Mesenchymal stem cell (in vitro differentiated cells and primary cell): ENCODE measurements at regions not wholly inside any gene's neighbourhood (a gene's known extent, or its start where the extent isn't known, plus 50 kb on each side); places are given as distances from the start of the nearest gene placed in this dataset.

ENCODE experiments used
- DNase-seq: peaks from one replicate; pipeline ENCODE4 v3.0.0-alpha.2; 2013
- H2AFZ ChIP-seq: one replicate; pipeline ENCODE4 v1.6.1; 2013; ENCODE audit warnings: low read depth, mild to moderate bottlenecking, control low read depth, inconsistent platforms, low read length, moderate library complexity
- H2AK5ac ChIP-seq: 2 replicates; pipeline ENCODE4 v1.6.1; 2013; ENCODE audit warnings: low read length, moderate library complexity, mild to moderate bottlenecking, inconsistent platforms; ENCODE audit not compliant: severe bottlenecking
- H2BK120ac ChIP-seq: one replicate; pipeline ENCODE4 v1.6.1; 2013; ENCODE audit warnings: low read depth, mild to moderate bottlenecking, inconsistent platforms, low read length, moderate library complexity
- H2BK12ac ChIP-seq, 2 experiments: one replicate each; pipeline ENCODE4 v1.6.1; 2013; ENCODE audit warnings: inconsistent platforms in 2 of 2, low read length in 2 of 2, mild to moderate bottlenecking in 2 of 2, moderate library complexity in 2 of 2, control low read depth in 1 of 2
- H2BK15ac ChIP-seq: one replicate; pipeline ENCODE4 v1.6.1; 2013; ENCODE audit warnings: mild to moderate bottlenecking, low read depth, inconsistent platforms; ENCODE audit not compliant: poor library complexity, severe bottlenecking
- H2BK5ac ChIP-seq: 2 replicates; pipeline ENCODE4 v1.6.1; 2013; ENCODE audit warnings: low read depth, mild to moderate bottlenecking, low read length, control low read depth, inconsistent platforms; ENCODE audit not compliant: poor library complexity, severe bottlenecking
- H3K14ac ChIP-seq, 2 experiments: one replicate each; pipeline ENCODE4 v1.6.1; 2013; ENCODE audit warnings: inconsistent platforms in 2 of 2, low read length in 2 of 2, control low read depth in 1 of 2, mild to moderate bottlenecking in 1 of 2, moderate library complexity in 1 of 2
- H3K18ac ChIP-seq, 2 experiments: one replicate each; pipeline ENCODE4 v1.6.1; 2013; ENCODE audit warnings: inconsistent platforms in 2 of 2, low read length in 2 of 2, control low read depth in 1 of 2, low read depth in 1 of 2, mild to moderate bottlenecking in 1 of 2
- H3K23ac ChIP-seq, 2 experiments: one replicate each; pipeline ENCODE4 v1.6.1; 2013; ENCODE audit warnings: inconsistent platforms in 2 of 2, low read length in 2 of 2, mild to moderate bottlenecking in 2 of 2, moderate library complexity in 2 of 2, control low read depth in 1 of 2
- H3K27ac ChIP-seq: 2 replicates; pipeline ENCODE4 v1.5.1; 2013; ENCODE audit warnings: mild to moderate bottlenecking, moderate library complexity, low read length, control low read depth, inconsistent platforms; ENCODE audit not compliant: poor library complexity, severe bottlenecking
- H3K27me3 ChIP-seq, 2 experiments: 2 replicates each; pipeline versions ENCODE4 v1.6.1 to v1.7.0; 2013; ENCODE audit warnings: low read length in 2 of 2, mild to moderate bottlenecking in 2 of 2, moderate library complexity in 2 of 2, control low read depth in 1 of 2, inconsistent platforms in 1 of 2; ENCODE audit not compliant: control insufficient read depth in 1 of 2, insufficient read depth in 1 of 2
- H3K36me3 ChIP-seq, 2 experiments: 2 replicates each; pipeline versions ENCODE4 v1.6.1 to v1.7.0; 2013; ENCODE audit warnings: low read length in 2 of 2, control low read depth in 1 of 2, inconsistent platforms in 1 of 2, low read depth in 1 of 2, mild to moderate bottlenecking in 1 of 2; ENCODE audit not compliant: insufficient read depth in 2 of 2, control insufficient read depth in 1 of 2
- H3K4ac ChIP-seq, 2 experiments: one replicate each; pipeline ENCODE4 v1.6.1; 2013; ENCODE audit warnings: inconsistent platforms in 2 of 2, low read length in 2 of 2, mild to moderate bottlenecking in 2 of 2, moderate library complexity in 2 of 2, control low read depth in 1 of 2, low read depth in 1 of 2
- H3K4me1 ChIP-seq: 2 replicates; pipeline ENCODE4 v1.6.1; 2013; ENCODE audit warnings: low read depth, low read length, control low read depth; ENCODE audit not compliant: control insufficient read depth, insufficient read depth
- H3K4me2 ChIP-seq: 2 replicates; pipeline ENCODE4 v1.6.1; 2013; ENCODE audit warnings: low read length, mild to moderate bottlenecking, inconsistent platforms; ENCODE audit not compliant: poor library complexity, severe bottlenecking
- H3K4me3 ChIP-seq, 2 experiments: 2 replicates each; pipeline versions ENCODE4 v1.5.1 to v1.7.0; 2013; ENCODE audit warnings: low read length in 2 of 2, mild to moderate bottlenecking in 2 of 2, control low read depth in 1 of 2, low read depth in 1 of 2; ENCODE audit not compliant: insufficient read depth in 1 of 2
- H3K79me1 ChIP-seq: replicated peaks from 2 replicates; pipeline ENCODE4 v1.6.1; 2013; ENCODE audit warnings: mild to moderate bottlenecking, control low read depth, low read length, inconsistent platforms; ENCODE audit not compliant: poor library complexity, severe bottlenecking
- H3K9ac ChIP-seq: 2 replicates; pipeline ENCODE4 v1.7.0; 2013; ENCODE audit warnings: mild to moderate bottlenecking, low read length, moderate library complexity
- H3K9me3 ChIP-seq: 2 replicates; pipeline ENCODE4 v1.7.0; 2013; ENCODE audit warnings: mild to moderate bottlenecking, low read length; ENCODE audit not compliant: control insufficient read depth
- H4K8ac ChIP-seq: one replicate; pipeline ENCODE4 v1.6.1; 2013; ENCODE audit warnings: inconsistent platforms, mild to moderate bottlenecking, low read length, moderate library complexity
- H4K91ac ChIP-seq: one replicate; pipeline ENCODE4 v1.6.1; 2013; ENCODE audit warnings: mild to moderate bottlenecking, low read length, inconsistent platforms
- WGBS: methylation state at CpG from one replicate; pipeline ENCODE4 v1.1.7; 2013; ENCODE audit warnings: mixed read lengths; 5-methylcytosine and 5-hydroxymethylcytosine counted together

- no peak overlapping the region for H3K4ac ChIP-seq
- no peak overlapping the region for H3K23ac ChIP-seq
- no peaks in the 10 kb centered on the region for H3K79me1 ChIP-seq
- no peak overlapping the region for H2BK5ac ChIP-seq
- no peak overlapping the region for H2BK15ac ChIP-seq
- no peak overlapping the region for H3K18ac ChIP-seq
- no peak overlapping the region for H2AK5ac ChIP-seq
- H3K4me2 ChIP-seq, result no peak overlapping the region
- no peak overlapping the region for H2BK120ac ChIP-seq
- H2BK12ac ChIP-seq, result no peak overlapping the region
- DNase-seq, result peak; percentile 76
- peak overlapping the region; percentile 53 for H3K9ac ChIP-seq
- no peak overlapping the region for H2AFZ ChIP-seq
- no peaks in the 10 kb centered on the region for H3K27me3 ChIP-seq
- H3K4me3 ChIP-seq, result no peak overlapping the region
- H4K91ac ChIP-seq, result no peak overlapping the region
- H4K8ac ChIP-seq, result no peak overlapping the region
- no peaks in the 10 kb centered on the region for H3K4me1 ChIP-seq
- no peak overlapping the region for H3K14ac ChIP-seq
- WGBS, result 0% methylated on average over 1 of the region's 2 CpGs
- no peaks in the 10 kb centered on the region for H3K9me3 ChIP-seq
- peaks cover 0 to 3% of the 10 kb centered on the region in 2 experiments for H3K36me3 ChIP-seq
- no peak overlapping the region for H3K27ac ChIP-seq
These were observed 512.7 kb upstream of the PAPPA start for GRCh38 chr9:115640887-115641286.

GRCh38 chr9:115642285-115642684 lies 511.3 kb upstream of the PAPPA start:
- Histone ChIP-seq H3K79me1 (no peaks in the 10 kb centered on the region), H3K18ac (no peak overlapping the region), H3K4me3 (no peak overlapping the region), H3K9ac (no peak overlapping the region), H2BK5ac (no peak overlapping the region), H3K36me3 (peaks cover 0 to 3% of the 10 kb centered on the region in 2 experiments), H2BK15ac (no peak overlapping the region), H3K23ac (no peak overlapping the region), H2AFZ (no peak overlapping the region), H3K27me3 (no peaks in the 10 kb centered on the region), H2AK5ac (no peak overlapping the region), H3K27ac (no peak overlapping the region), H4K91ac (no peak overlapping the region), H3K14ac (no peak overlapping the region), H2BK120ac (no peak overlapping the region), H4K8ac (no peak overlapping the region), H3K4me1 (no peaks in the 10 kb centered on the region), H3K4me2 (no peak overlapping the region), H3K4ac (no peak overlapping the region), H2BK12ac (no peak overlapping the region), H3K9me3 (no peaks in the 10 kb centered on the region)
- no CpG with 5 or more reads among the region's 1 CpG for WGBS
- DNase-seq, result peak; percentile 50

- Histone ChIP-seq H3K23ac (no peak overlapping the region), H2BK120ac (no peak overlapping the region), H3K79me1 (no peaks in the 10 kb centered on the region), H3K18ac (no peak overlapping the region), H2BK15ac (no peak overlapping the region), H3K27me3 (no peaks in the 10 kb centered on the region), H3K14ac (no peak overlapping the region), H2AFZ (no peak overlapping the region), H3K4ac (no peak overlapping the region), H4K91ac (no peak overlapping the region), H3K4me3 (no peak overlapping the region), H3K9me3 (no peaks in the 10 kb centered on the region), H3K4me2 (no peak overlapping the region), H2AK5ac (no peak overlapping the region), H3K4me1 (no peaks in the 10 kb centered on the region), H4K8ac (no peak overlapping the region), H3K27ac (no peak overlapping the region), H2BK5ac (no peak overlapping the region), H2BK12ac (no peak overlapping the region), H3K36me3 (peaks cover 0 to 3% of the 10 kb centered on the region in 2 experiments), H3K9ac (no peak overlapping the region)
- no peak for DNase-seq
- 84% methylated on average over 4 of the region's 4 CpGs for WGBS
These were observed 509.5 kb upstream of the PAPPA start for GRCh38 chr9:115643948-115644727.

GRCh38 chr9:115649991-115650472 lies 503.6 kb upstream of the PAPPA start:
- no peak overlapping the region for H2BK5ac ChIP-seq
- H2AK5ac ChIP-seq, result no peak overlapping the region
- H4K8ac ChIP-seq, result no peak overlapping the region
- no peak overlapping the region for H2BK15ac ChIP-seq
- 56% methylated on average over 9 of the region's 9 CpGs for WGBS
- peak overlapping the region in 1 of 2 experiments; percentile 7 for H3K4me3 ChIP-seq
- no peak overlapping the region for H3K4me2 ChIP-seq
- H3K14ac ChIP-seq, result no peak overlapping the region
- DNase-seq, result peak; percentile 96
- H3K27me3 ChIP-seq, result no peaks in the 10 kb centered on the region
- H2BK12ac ChIP-seq, result no peak overlapping the region
- H3K27ac ChIP-seq, result peak overlapping the region; percentile 80
- H4K91ac ChIP-seq, result no peak overlapping the region
- peak overlapping the region in 1 of 2 experiments; percentile 30 for H3K18ac ChIP-seq
- H3K9me3 ChIP-seq, result no peaks in the 10 kb centered on the region
- no peak overlapping the region for H2BK120ac ChIP-seq
- no peak overlapping the region for H3K23ac ChIP-seq
- H3K36me3 ChIP-seq, result no peaks in the 10 kb centered on the region
- H3K4ac ChIP-seq, result no peak overlapping the region
- H3K4me1 ChIP-seq, result peaks cover 3% of the 10 kb centered on the region
- H3K9ac ChIP-seq, result peak overlapping the region; percentile 74
- H3K79me1 ChIP-seq, result no peaks in the 10 kb centered on the region
- no peak overlapping the region for H2AFZ ChIP-seq
